Trophoblast cell (in vitro differentiated cells and primary cell): ENCODE measurements at regions not wholly inside any gene's neighbourhood (a gene's known extent, or its start where the extent isn't known, plus 50 kb on each side); places are given as distances from the start of the nearest gene placed in this dataset.

Source experiments
- DNase-seq, 2 donors: peaks; one replicate each; pipeline ENCODE4 v3.0.0-alpha.2; 2016
- H2AFZ ChIP-seq: 2 replicates; pipeline ENCODE4 v1.6.1; 2013; ENCODE audit warnings: low read length, moderate library complexity, mild to moderate bottlenecking; ENCODE audit not compliant: insufficient read depth, poor library complexity
- H2AK5ac ChIP-seq: 2 replicates; pipeline ENCODE4 v1.6.1; 2013; ENCODE audit warnings: mild to moderate bottlenecking, low read length
- H2BK120ac ChIP-seq: 2 replicates; pipeline ENCODE4 v1.6.1; 2013; ENCODE audit warnings: low read length, mild to moderate bottlenecking, moderate library complexity; ENCODE audit not compliant: insufficient read depth, poor library complexity
- H2BK12ac ChIP-seq: 2 replicates; pipeline ENCODE4 v1.6.1; 2013; ENCODE audit warnings: mild to moderate bottlenecking, low read length, moderate library complexity
- H2BK5ac ChIP-seq: 2 replicates; pipeline ENCODE4 v1.6.1; 2013; ENCODE audit warnings: low read length, low read depth, moderate library complexity, mild to moderate bottlenecking; ENCODE audit not compliant: poor library complexity
- H3K14ac ChIP-seq: 2 replicates; pipeline ENCODE4 v1.6.1; 2013; ENCODE audit warnings: mild to moderate bottlenecking, low read length
- H3K18ac ChIP-seq: 2 replicates; pipeline ENCODE4 v1.6.1; 2013; ENCODE audit warnings: mild to moderate bottlenecking, low read length
- H3K23ac ChIP-seq: 2 replicates; pipeline ENCODE4 v1.6.1; 2013; ENCODE audit warnings: low read length
- H3K27ac ChIP-seq: 2 replicates; pipeline ENCODE4 v1.5.1; 2013; ENCODE audit warnings: low read depth, mild to moderate bottlenecking, inconsistent platforms, low read length, moderate library complexity
- H3K27me3 ChIP-seq: 2 replicates; pipeline ENCODE4 v1.6.1; 2013; ENCODE audit warnings: inconsistent platforms, mild to moderate bottlenecking, low read length, moderate library complexity; ENCODE audit not compliant: insufficient read depth
- H3K36me3 ChIP-seq, 2 experiments: 1 replicate in 1 of 2; 2 replicates in 1 of 2; pipeline ENCODE4 v1.6.1; 2013; ENCODE audit warnings: low read length in 2 of 2, mild to moderate bottlenecking in 2 of 2, moderate library complexity in 1 of 2; ENCODE audit not compliant: insufficient read depth in 2 of 2, control insufficient read depth in 1 of 2
- H3K4ac ChIP-seq: 2 replicates; pipeline ENCODE4 v1.6.1; 2013; ENCODE audit warnings: low read depth, mild to moderate bottlenecking, low read length, moderate library complexity
- H3K4me1 ChIP-seq, 2 experiments: 1 replicate in 1 of 2; 2 replicates in 1 of 2; pipeline ENCODE4 v1.6.1; 2013; ENCODE audit warnings: low read length in 2 of 2, mild to moderate bottlenecking in 2 of 2, moderate library complexity in 1 of 2; ENCODE audit not compliant: insufficient read depth in 2 of 2, control insufficient read depth in 1 of 2
- H3K4me2 ChIP-seq: 2 replicates; pipeline ENCODE4 v1.6.1; 2013; ENCODE audit warnings: inconsistent platforms, mild to moderate bottlenecking, low read length, moderate library complexity
- H3K4me3 ChIP-seq: 2 replicates; pipeline ENCODE4 v1.5.1; 2013; ENCODE audit warnings: mild to moderate bottlenecking, low read depth, low read length, inconsistent platforms
- H3K79me1 ChIP-seq: one replicate; pipeline ENCODE4 v1.6.1; 2013; ENCODE audit warnings: low read length
- H3K79me2 ChIP-seq: 2 replicates; pipeline ENCODE4 v1.6.1; 2013; ENCODE audit warnings: low read length, mild to moderate bottlenecking; ENCODE audit not compliant: control insufficient read depth, insufficient read depth, poor library complexity
- H3K9ac ChIP-seq: 2 replicates; pipeline ENCODE4 v1.6.1; 2013; ENCODE audit warnings: mild to moderate bottlenecking, low read length
- H3K9me3 ChIP-seq: 2 replicates; pipeline ENCODE4 v1.6.1; 2013; ENCODE audit warnings: low read depth, mild to moderate bottlenecking, control low read depth, inconsistent platforms, low read length; ENCODE audit not compliant: insufficient read depth
- H4K12ac ChIP-seq: 2 replicates; pipeline ENCODE4 v1.6.1; 2013; ENCODE audit warnings: low read depth, mild to moderate bottlenecking, low read length, moderate library complexity
- H4K8ac ChIP-seq: 2 replicates; pipeline ENCODE4 v1.6.1; 2013; ENCODE audit warnings: low read depth, mild to moderate bottlenecking, low read length, moderate library complexity
- H4K91ac ChIP-seq: one replicate; pipeline ENCODE4 v1.6.1; 2013; ENCODE audit warnings: low read depth, mild to moderate bottlenecking, low read length, moderate library complexity
- WGBS: extraction: QIAGEN DNeasy Blood & Tissue Kit; methylation state at CpG from one replicate; pipeline ENCODE4 v1.1.7; 2013; ENCODE audit warnings: missing lambda C conversion rate; ENCODE audit not compliant: insufficient read length, insufficient coverage; ENCODE audit errors: extremely low coverage; 5-methylcytosine and 5-hydroxymethylcytosine counted together

GRCh38 chr4:23266401-23266800 is 573.7 kb downstream of the GBA3 start:
- no peak for DNase-seq
- H2AK5ac ChIP-seq, result no peak overlapping the region

GRCh38 chr4:23260511-23260910 is 567.8 kb downstream of the GBA3 start:
- WGBS, result no CpG with 5 or more reads among the region's 1 CpG
- Histone ChIP-seq H3K4ac (no peak overlapping the region), H3K4me1 (no peaks in the 10 kb centered on the region), H4K8ac (no peak overlapping the region), H3K36me3 (no peaks in the 10 kb centered on the region), H3K4me2 (no peak overlapping the region), H3K27ac (no peak overlapping the region), H4K91ac (no peak overlapping the region), H3K23ac (no peak overlapping the region), H3K14ac (no peak overlapping the region), H3K9me3 (no peaks in the 10 kb centered on the region), H3K9ac (no peak overlapping the region), H3K79me1 (no peaks in the 10 kb centered on the region), H2BK12ac (no peak overlapping the region), H2AK5ac (no peak overlapping the region), H3K4me3 (no peak overlapping the region), H3K27me3 (no peaks in the 10 kb centered on the region), H2BK5ac (no peak overlapping the region), H2AFZ (no peak overlapping the region), H3K18ac (no peak overlapping the region), H3K79me2 (no peaks in the 10 kb centered on the region), H4K12ac (no peak overlapping the region), H2BK120ac (no peak overlapping the region)
- DNase-seq, result no peak

More at GRCh38 chr4:23266401-23266800, 573.7 kb downstream of the GBA3 start:
- no peak overlapping the region for H3K4me3 ChIP-seq
- no peaks in the 10 kb centered on the region for H3K4me1 ChIP-seq
- no peak overlapping the region for H2BK5ac ChIP-seq
- H3K4me2 ChIP-seq, result no peak overlapping the region
- no peaks in the 10 kb centered on the region for H3K9me3 ChIP-seq
- H2AFZ ChIP-seq, result no peak overlapping the region
- no peak overlapping the region for H2BK12ac ChIP-seq
- H3K18ac ChIP-seq, result no peak overlapping the region
- no peaks in the 10 kb centered on the region for H3K27me3 ChIP-seq
- no peak overlapping the region for H3K27ac ChIP-seq
- no peak overlapping the region for H4K8ac ChIP-seq
- H3K36me3 ChIP-seq, result no peaks in the 10 kb centered on the region
- H4K91ac ChIP-seq, result no peak overlapping the region
- no peak overlapping the region for H3K9ac ChIP-seq
- no peaks in the 10 kb centered on the region for H3K79me2 ChIP-seq
- H3K14ac ChIP-seq, result no peak overlapping the region
- H4K12ac ChIP-seq, result no peak overlapping the region
- H3K4ac ChIP-seq, result no peak overlapping the region
- no peak overlapping the region for H2BK120ac ChIP-seq
- WGBS, result no CpG with 5 or more reads among the region's 3 CpGs
- H3K23ac ChIP-seq, result no peak overlapping the region
- no peaks in the 10 kb centered on the region for H3K79me1 ChIP-seq

GRCh38 chr4:23245203-23245832 is 552.6 kb downstream of the GBA3 start:
- Histone ChIP-seq H4K12ac (no peak overlapping the region), H3K9ac (no peak overlapping the region), H3K27ac (no peak overlapping the region), H3K36me3 (no peaks in the 10 kb centered on the region), H2AK5ac (no peak overlapping the region), H4K8ac (no peak overlapping the region), H3K18ac (no peak overlapping the region), H2BK120ac (no peak overlapping the region), H4K91ac (no peak overlapping the region), H2BK12ac (no peak overlapping the region), H3K27me3 (no peaks in the 10 kb centered on the region), H3K79me1 (no peaks in the 10 kb centered on the region), H2AFZ (no peak overlapping the region), H3K9me3 (no peaks in the 10 kb centered on the region), H3K4me3 (no peak overlapping the region), H3K4ac (no peak overlapping the region), H3K14ac (no peak overlapping the region), H3K4me1 (no peaks in the 10 kb centered on the region), H3K23ac (no peak overlapping the region), H3K79me2 (no peaks in the 10 kb centered on the region), H2BK5ac (no peak overlapping the region), H3K4me2 (no peak overlapping the region)
- no peak for DNase-seq
- no CpG with 5 or more reads among the region's 3 CpGs for WGBS

DNA sequence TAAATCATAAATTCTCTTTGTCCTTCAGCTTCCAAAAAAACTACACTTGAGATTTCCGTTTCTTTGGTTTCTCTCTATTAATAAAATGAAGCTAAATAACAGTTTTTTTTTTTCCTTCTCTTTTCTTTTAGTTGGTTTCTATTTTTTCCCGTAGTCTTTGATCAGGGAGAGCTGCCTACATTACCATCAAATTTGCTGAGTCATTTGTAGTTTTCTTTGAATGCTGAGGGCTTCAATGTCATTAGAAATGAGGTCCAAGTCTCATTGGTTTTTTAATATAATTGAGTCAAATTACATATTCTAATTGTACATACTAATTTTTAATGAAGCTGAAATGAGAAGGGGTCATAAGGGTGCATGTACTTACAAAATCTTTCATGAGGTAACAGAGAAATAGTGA is 550.2 kb downstream of the GBA3 start:
- Histone ChIP-seq H3K4me3 (no peak overlapping the region), H2BK5ac (no peak overlapping the region), H3K27me3 (no peaks in the 10 kb centered on the region), H3K14ac (no peak overlapping the region), H3K79me2 (no peaks in the 10 kb centered on the region), H3K9me3 (no peaks in the 10 kb centered on the region), H4K8ac (no peak overlapping the region), H3K4me1 (no peaks in the 10 kb centered on the region), H3K79me1 (no peaks in the 10 kb centered on the region), H3K36me3 (no peaks in the 10 kb centered on the region), H2AK5ac (no peak overlapping the region), H4K91ac (no peak overlapping the region), H3K4ac (no peak overlapping the region), H3K9ac (no peak overlapping the region), H2AFZ (no peak overlapping the region), H3K27ac (no peak overlapping the region), H2BK120ac (no peak overlapping the region), H2BK12ac (no peak overlapping the region), H3K18ac (no peak overlapping the region), H4K12ac (no peak overlapping the region), H3K23ac (no peak overlapping the region), H3K4me2 (no peak overlapping the region)
- no peak for DNase-seq
- WGBS, result no CpG with 5 or more reads among the region's 2 CpGs
